ENCODE measurements at regions not wholly inside any gene's neighbourhood (a gene's known extent, or its start where the extent isn't known, plus 50 kb on each side); places are given as distances from the start of the nearest gene placed in this dataset.

GRCh38 chr3:125645616-125646015 is 50.3 kb upstream of the OSBPL11 start:
- no peak for DNase-seq (ENCODE audit: low read depth in 2 of 2)
- no peak overlapping the region for H3K4me3 ChIP-seq (replicated peaks in 1 of 2; ENCODE audit: low read depth in 2 of 2, low read length in 2 of 2)
- no peak for TF ChIP-seq CTCF (IDR thresholded peaks at IDR 0.05; ENCODE audit: low read depth, low read length)

GRCh38 chr3:125646581-125646980 is 51.3 kb upstream of the OSBPL11 start:
- DNase-seq (ENCODE audit: low read depth in 2 of 2), result no peak

GRCh38 chr3:125647318-125648014 is 52.2 kb upstream of the OSBPL11 start:
- no peak overlapping the region for H3K4me3 ChIP-seq (replicated peaks in 1 of 2; ENCODE audit: low read depth in 2 of 2, low read length in 2 of 2)
- DNase-seq (ENCODE audit: low read depth in 2 of 2), result no peak
- TF ChIP-seq CTCF (IDR thresholded peaks at IDR 0.05; ENCODE audit: low read depth, low read length), result no peak

More at GRCh38 chr3:125646581-125646980, 51.3 kb upstream of the OSBPL11 start:
- no peak for TF ChIP-seq CTCF (IDR thresholded peaks at IDR 0.05; ENCODE audit: low read depth, low read length)
- no peak overlapping the region for H3K4me3 ChIP-seq (replicated peaks in 1 of 2; ENCODE audit: low read depth in 2 of 2, low read length in 2 of 2)

GRCh38 chr3:125651244-125651643 is 55.9 kb upstream of the OSBPL11 start:
- no peak overlapping the region for H3K4me3 ChIP-seq (replicated peaks in 1 of 2; ENCODE audit: low read depth in 2 of 2, low read length in 2 of 2)
- no peak for DNase-seq (ENCODE audit: low read depth in 2 of 2)
- no peak for TF ChIP-seq CTCF (IDR thresholded peaks at IDR 0.05; ENCODE audit: low read depth, low read length)

GRCh38 chr3:125652349-125652748 is 57.1 kb upstream of the OSBPL11 start:
- no peak overlapping the region for H3K4me3 ChIP-seq (replicated peaks in 1 of 2; ENCODE audit: low read depth in 2 of 2, low read length in 2 of 2)
- DNase-seq (ENCODE audit: low read depth in 2 of 2), result no peak
- no peak for TF ChIP-seq CTCF (IDR thresholded peaks at IDR 0.05; ENCODE audit: low read depth, low read length)

GRCh38 chr3:125654526-125654925 is 59.2 kb upstream of the OSBPL11 start:
- no peak overlapping the region for H3K4me3 ChIP-seq (replicated peaks in 1 of 2; ENCODE audit: low read depth in 2 of 2, low read length in 2 of 2)
- no peak for TF ChIP-seq CTCF (IDR thresholded peaks at IDR 0.05; ENCODE audit: low read depth, low read length)
- DNase-seq (ENCODE audit: low read depth in 2 of 2), result no peak

GRCh38 chr3:125662675-125663074 is 67.4 kb upstream of the OSBPL11 start:
- no peak for DNase-seq (ENCODE audit: low read depth in 2 of 2)
- no peak overlapping the region for H3K4me3 ChIP-seq (replicated peaks in 1 of 2; ENCODE audit: low read depth in 2 of 2, low read length in 2 of 2)
- TF ChIP-seq CTCF (IDR thresholded peaks at IDR 0.05; ENCODE audit: low read depth, low read length), result no peak
